Osteocyte (in vitro differentiated cells): ENCODE measurements at regions not wholly inside any gene's neighbourhood (a gene's known extent, or its start where the extent isn't known, plus 50 kb on each side); places are given as distances from the start of the nearest gene placed in this dataset.

Experiments
- DNase-seq: peaks from one replicate; pipeline ENCODE4 v3.0.0; 2021; ENCODE audit warnings: mixed read lengths; ENCODE audit not compliant: unreplicated experiment; ENCODE audit errors: extremely low spot score
- H3K27ac Mint-ChIP-seq: one replicate; pipeline ENCODE4 v1.8.0; 2021; ENCODE audit warnings: mild to moderate bottlenecking, mixed read lengths; ENCODE audit not compliant: unreplicated experiment
- H3K27me3 Mint-ChIP-seq: one replicate; pipeline ENCODE4 v1.8.0; 2021; ENCODE audit warnings: mixed read lengths; ENCODE audit not compliant: unreplicated experiment
- H3K36me3 Mint-ChIP-seq: one replicate; pipeline ENCODE4 v1.8.0; 2021; ENCODE audit warnings: mixed read lengths; ENCODE audit not compliant: unreplicated experiment
- H3K4me1 Mint-ChIP-seq: one replicate; pipeline ENCODE4 v1.8.0; 2021; ENCODE audit warnings: mixed read lengths; ENCODE audit not compliant: unreplicated experiment
- H3K4me3 Mint-ChIP-seq: one replicate; pipeline ENCODE4 v1.8.0; 2021; ENCODE audit warnings: mild to moderate bottlenecking, moderate library complexity, mixed read lengths; ENCODE audit not compliant: unreplicated experiment
- H3K9me3 Mint-ChIP-seq: one replicate; pipeline ENCODE4 v1.8.0; 2021; ENCODE audit warnings: mixed read lengths; ENCODE audit not compliant: unreplicated experiment
- TF ChIP-seq, protein P1 (sequence below): fragments of 200-600 bp; sonication (generic); IDR thresholded peaks from 2 replicates; pipeline ENCODE4 v1.5.0; 2021; ENCODE audit warnings: antibody characterized with exemption, mild to moderate bottlenecking, moderate library complexity

- Mint-ChIP-seq H3K27me3 (no peaks in the 10 kb centered on the region), H3K27ac (no peak overlapping the region)
Observed at GRCh38 chr4:123921339-123921738, 524.7 kb downstream of the SPRY1 start.

GRCh38 chr4:123922847-123923246 is 526.3 kb downstream of the SPRY1 start:
- DNase-seq = no peak
- Mint-ChIP-seq H3K4me3 (no peak overlapping the region), H3K27me3 (no peaks in the 10 kb centered on the region), H3K9me3 (no peaks in the 10 kb centered on the region), H3K4me1 (peaks cover 3% of the 10 kb centered on the region), H3K27ac (no peak overlapping the region), H3K36me3 (no peaks in the 10 kb centered on the region)
- TF ChIP-seq, protein P1, sequence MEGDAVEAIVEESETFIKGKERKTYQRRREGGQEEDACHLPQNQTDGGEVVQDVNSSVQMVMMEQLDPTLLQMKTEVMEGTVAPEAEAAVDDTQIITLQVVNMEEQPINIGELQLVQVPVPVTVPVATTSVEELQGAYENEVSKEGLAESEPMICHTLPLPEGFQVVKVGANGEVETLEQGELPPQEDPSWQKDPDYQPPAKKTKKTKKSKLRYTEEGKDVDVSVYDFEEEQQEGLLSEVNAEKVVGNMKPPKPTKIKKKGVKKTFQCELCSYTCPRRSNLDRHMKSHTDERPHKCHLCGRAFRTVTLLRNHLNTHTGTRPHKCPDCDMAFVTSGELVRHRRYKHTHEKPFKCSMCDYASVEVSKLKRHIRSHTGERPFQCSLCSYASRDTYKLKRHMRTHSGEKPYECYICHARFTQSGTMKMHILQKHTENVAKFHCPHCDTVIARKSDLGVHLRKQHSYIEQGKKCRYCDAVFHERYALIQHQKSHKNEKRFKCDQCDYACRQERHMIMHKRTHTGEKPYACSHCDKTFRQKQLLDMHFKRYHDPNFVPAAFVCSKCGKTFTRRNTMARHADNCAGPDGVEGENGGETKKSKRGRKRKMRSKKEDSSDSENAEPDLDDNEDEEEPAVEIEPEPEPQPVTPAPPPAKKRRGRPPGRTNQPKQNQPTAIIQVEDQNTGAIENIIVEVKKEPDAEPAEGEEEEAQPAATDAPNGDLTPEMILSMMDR = no peak

More at GRCh38 chr4:123921339-123921738, 524.7 kb downstream of the SPRY1 start:
- TF ChIP-seq, protein P1 = no peak
- H3K36me3 Mint-ChIP-seq = no peaks in the 10 kb centered on the region
- H3K4me1 Mint-ChIP-seq = peaks cover 3% of the 10 kb centered on the region
- DNase-seq = no peak
- H3K4me3 Mint-ChIP-seq = no peak overlapping the region
- H3K9me3 Mint-ChIP-seq = no peaks in the 10 kb centered on the region

DNA sequence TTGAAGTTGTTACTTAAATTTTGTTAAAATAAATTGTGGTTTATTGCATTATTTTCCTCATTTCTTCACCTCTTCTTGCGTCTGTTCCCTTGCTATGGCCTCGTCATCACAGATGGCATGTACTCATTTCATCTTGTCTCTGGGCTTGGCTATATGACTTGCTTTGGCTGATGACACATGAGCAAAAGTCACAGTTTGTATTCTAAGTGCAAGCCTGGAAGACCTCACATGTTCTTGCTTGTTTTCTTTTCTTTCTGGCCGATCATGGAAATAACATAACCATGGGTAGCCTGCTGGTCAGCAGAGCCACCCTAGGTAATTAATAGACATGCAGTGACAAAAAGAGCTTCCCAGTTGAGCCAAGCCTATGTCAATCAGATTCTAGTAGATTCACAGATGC is 527.9 kb downstream of the SPRY1 start:
- H3K9me3 Mint-ChIP-seq = no peaks in the 10 kb centered on the region
- no peak for DNase-seq
- no peak overlapping the region for H3K4me3 Mint-ChIP-seq
- TF ChIP-seq, protein P1 = no peak
- peaks cover 10% of the 10 kb centered on the region for H3K4me1 Mint-ChIP-seq
- H3K27me3 Mint-ChIP-seq = no peaks in the 10 kb centered on the region
- H3K27ac Mint-ChIP-seq = no peak overlapping the region
- H3K36me3 Mint-ChIP-seq = no peaks in the 10 kb centered on the region

GRCh38 chr4:123929565-123929964 is 533.0 kb downstream of the SPRY1 start:
- H3K27ac Mint-ChIP-seq = peak overlapping the region; percentile 67

DNA sequence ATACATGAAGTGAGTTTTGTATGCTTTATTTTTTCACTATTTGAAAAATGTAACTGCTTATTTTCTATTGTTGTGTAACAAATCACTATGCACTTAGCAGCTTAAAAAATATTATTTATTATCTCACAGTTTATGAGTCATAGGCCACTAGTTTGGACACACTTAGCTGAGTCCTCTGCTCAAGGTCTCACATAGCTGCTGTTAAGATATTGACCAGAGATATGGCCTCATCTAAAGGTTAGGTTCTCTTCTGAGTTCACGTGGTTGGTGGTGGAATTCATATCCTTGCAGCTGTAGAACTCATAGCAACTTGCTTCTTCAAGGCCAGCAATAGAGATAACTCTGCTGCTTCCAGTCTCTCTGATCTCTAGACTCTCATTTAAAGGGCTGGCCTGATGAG is 534.4 kb downstream of the SPRY1 start:
- Mint-ChIP-seq H3K27me3 (no peaks in the 10 kb centered on the region), H3K9me3 (peaks cover 11% of the 10 kb centered on the region), H3K4me3 (no peak overlapping the region), H3K4me1 (peaks cover 19% of the 10 kb centered on the region), H3K27ac (no peak overlapping the region), H3K36me3 (peaks cover 3% of the 10 kb centered on the region)
- TF ChIP-seq, protein P1 = no peak
- DNase-seq = no peak

More at GRCh38 chr4:123929565-123929964, 533.0 kb downstream of the SPRY1 start:
- peaks cover 17% of the 10 kb centered on the region for H3K4me1 Mint-ChIP-seq
- no peak overlapping the region for H3K4me3 Mint-ChIP-seq
- TF ChIP-seq, protein P1 = no peak
- H3K36me3 Mint-ChIP-seq = peaks cover 3% of the 10 kb centered on the region
- H3K9me3 Mint-ChIP-seq = peaks cover 11% of the 10 kb centered on the region
- no peaks in the 10 kb centered on the region for H3K27me3 Mint-ChIP-seq
- DNase-seq = no peak
